ENCODE measurements at regions not wholly inside any gene's neighbourhood (a gene's known extent, or its start where the extent isn't known, plus 50 kb on each side); places are given as distances from the start of the nearest gene placed in this dataset.

DNA sequence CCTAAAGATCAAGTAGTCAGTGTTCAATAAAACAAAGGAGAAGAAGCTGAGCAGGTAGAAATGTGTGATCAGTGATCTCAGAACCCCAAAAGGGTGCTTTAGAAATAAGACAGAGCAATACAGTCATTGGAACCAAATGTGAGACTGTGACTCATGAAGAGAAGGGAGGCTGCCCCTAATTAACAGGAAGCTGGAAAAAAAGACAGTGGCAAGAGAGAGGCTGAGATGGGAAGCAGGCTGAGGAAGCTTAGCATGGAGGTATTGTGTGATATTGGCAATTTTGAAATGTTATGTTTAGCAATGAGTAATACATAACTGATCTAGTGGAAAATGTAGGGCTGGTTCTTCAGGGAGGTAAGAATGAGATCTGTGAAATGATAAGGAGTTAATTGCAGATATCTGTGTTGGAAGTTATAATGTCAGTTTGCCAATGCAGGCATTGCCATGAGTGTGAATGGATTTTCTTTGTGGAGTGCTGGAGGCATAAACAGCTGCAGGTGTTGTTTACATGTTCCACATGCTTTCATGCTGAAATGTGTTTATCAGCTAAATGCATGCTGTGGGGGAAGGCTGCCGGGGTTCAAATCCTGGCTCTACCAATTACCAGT, 90.6 kb upstream of the CACNA1E start:
- TF ChIP-seq, protein P1, sequence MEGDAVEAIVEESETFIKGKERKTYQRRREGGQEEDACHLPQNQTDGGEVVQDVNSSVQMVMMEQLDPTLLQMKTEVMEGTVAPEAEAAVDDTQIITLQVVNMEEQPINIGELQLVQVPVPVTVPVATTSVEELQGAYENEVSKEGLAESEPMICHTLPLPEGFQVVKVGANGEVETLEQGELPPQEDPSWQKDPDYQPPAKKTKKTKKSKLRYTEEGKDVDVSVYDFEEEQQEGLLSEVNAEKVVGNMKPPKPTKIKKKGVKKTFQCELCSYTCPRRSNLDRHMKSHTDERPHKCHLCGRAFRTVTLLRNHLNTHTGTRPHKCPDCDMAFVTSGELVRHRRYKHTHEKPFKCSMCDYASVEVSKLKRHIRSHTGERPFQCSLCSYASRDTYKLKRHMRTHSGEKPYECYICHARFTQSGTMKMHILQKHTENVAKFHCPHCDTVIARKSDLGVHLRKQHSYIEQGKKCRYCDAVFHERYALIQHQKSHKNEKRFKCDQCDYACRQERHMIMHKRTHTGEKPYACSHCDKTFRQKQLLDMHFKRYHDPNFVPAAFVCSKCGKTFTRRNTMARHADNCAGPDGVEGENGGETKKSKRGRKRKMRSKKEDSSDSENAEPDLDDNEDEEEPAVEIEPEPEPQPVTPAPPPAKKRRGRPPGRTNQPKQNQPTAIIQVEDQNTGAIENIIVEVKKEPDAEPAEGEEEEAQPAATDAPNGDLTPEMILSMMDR (conservative IDR thresholded peaks at IDR 0.05; ENCODE audit: low read length) = no peak
- no peak for TF ChIP-seq EZH2phosphoT487 (IDR thresholded peaks at IDR 0.05; ENCODE audit: borderline replicate concordance)

All from Loucy (cell line).